ENCODE measurements at regions not wholly inside any gene's neighbourhood (a gene's known extent, or its start where the extent isn't known, plus 50 kb on each side); places are given as distances from the start of the nearest gene placed in this dataset.

- TF ChIP-seq POLR2A (IDR thresholded peaks at IDR 0.05; ENCODE audit: low read depth, low read length) (no peak), POLR2AphosphoS5 (IDR thresholded peaks at IDR 0.05; ENCODE audit: low read depth, low read length) (no peak), POU2F2 (IDR thresholded peaks at IDR 0.05; ENCODE audit: low read depth, low read length) (no peak), TAF1 (IDR thresholded peaks at IDR 0.05; ENCODE audit: low read depth, low read length) (no peak), PAX5 (IDR thresholded peaks at IDR 0.05; ENCODE audit: insufficient read depth, low read length, severe bottlenecking) (no peak)
These were observed 110.2 kb downstream of the SNAPC1 start for GRCh38 chr14:61872452-61872851.

Data from GM12891 (cell line).